SU-DHL-6 (cell line): ENCODE measurements at regions not wholly inside any gene's neighbourhood (a gene's known extent, or its start where the extent isn't known, plus 50 kb on each side); places are given as distances from the start of the nearest gene placed in this dataset.
"Not testable (repeated sequence)": the region's sequence is repeated elsewhere in the genome, so short reads cannot be mapped to it uniquely, and the experiment has no call there.

Experiments used
- H2AFZ ChIP-seq: fragments of 200-600 bp; sonication (generic); 2 replicates; pipeline ENCODE4 v1.6.1; 2014; ENCODE audit warnings: low read depth, mild to moderate bottlenecking, moderate library complexity, mixed read lengths, antibody characterized with exemption, low read length; ENCODE audit not compliant: severe bottlenecking
- H3F3A ChIP-seq: fragments of 200-600 bp; shearing (Covaris generic); 2 replicates; pipeline ENCODE4 v1.6.0; 2016; ENCODE audit warnings: antibody characterized with exemption, mild to moderate bottlenecking; ENCODE audit not compliant: insufficient read depth
- H3K27ac ChIP-seq: fragments of 200-600 bp; sonication (generic); 2 replicates; pipeline ENCODE4 v1.5.1; 2016; ENCODE audit warnings: low read depth, mild to moderate bottlenecking, low read length, moderate library complexity, mixed read lengths
- H3K27me3 ChIP-seq: fragments of 200-600 bp; sonication (generic), shearing (Covaris generic); 2 replicates; pipeline ENCODE4 v1.6.0; 2014; ENCODE audit warnings: mild to moderate bottlenecking, low read length
- H3K36me3 ChIP-seq: fragments of 200-600 bp; sonication (generic); 2 replicates; pipeline ENCODE4 v1.6.1; 2014; ENCODE audit warnings: mild to moderate bottlenecking, low read length, mixed read lengths
- H3K4me2 ChIP-seq: fragments of 300-600, 200-600 bp; shearing (Covaris generic), sonication (generic); 2 replicates; pipeline ENCODE4 v1.6.0; 2014; ENCODE audit warnings: low read length, low read depth, mild to moderate bottlenecking; ENCODE audit not compliant: poor library complexity, severe bottlenecking
- H3K4me3 ChIP-seq: fragments of 200-600 bp; sonication (generic); 2 replicates; pipeline ENCODE4 v1.5.1; 2014; ENCODE audit warnings: antibody characterized with exemption, low read length, mild to moderate bottlenecking, mixed read lengths; ENCODE audit not compliant: insufficient read depth, poor library complexity, severe bottlenecking
- H3K79me2 ChIP-seq: fragments of 200-600 bp; sonication (generic); 2 replicates; pipeline ENCODE4 v1.6.1; 2014; ENCODE audit warnings: mild to moderate bottlenecking, low read length, moderate library complexity; ENCODE audit not compliant: insufficient read depth
- H3K9ac ChIP-seq: fragments of 200-600 bp; sonication (generic); 2 replicates; pipeline ENCODE4 v1.7.0; 2014; ENCODE audit warnings: mild to moderate bottlenecking, low read length
- H3K9me2 ChIP-seq: fragments of 200-600 bp; sonication (generic); replicated peaks from 2 replicates; pipeline ENCODE4 v1.6.1; 2014; ENCODE audit warnings: low read length; ENCODE audit not compliant: insufficient read depth
- H3K9me3 ChIP-seq: fragments of 200-600 bp; sonication (generic); 2 replicates; pipeline ENCODE4 v1.6.1; 2014; ENCODE audit warnings: low read length, mixed read lengths; ENCODE audit not compliant: insufficient read depth
- H4K20me1 ChIP-seq: fragments of 200-600 bp; sonication (generic); 2 replicates; pipeline ENCODE4 v1.6.1; 2014; ENCODE audit warnings: low read depth, mild to moderate bottlenecking, antibody characterized with exemption, low read length, moderate library complexity, mixed read lengths
- CTCF ChIP-seq: fragments of 200-600 bp; sonication (generic); IDR thresholded peaks from one replicate; pipeline ENCODE4 v1.5.1; 2017; ENCODE audit warnings: antibody characterized with exemption, mild to moderate bottlenecking, low read length, moderate library complexity; ENCODE audit not compliant: insufficient read depth, poor library complexity, severe bottlenecking
- EZH2phosphoT487 ChIP-seq: fragments of 200-600 bp; sonication (generic), shearing (Covaris generic); conservative IDR thresholded peaks from 2 replicates; pipeline ENCODE4 v1.6.1; 2018; ENCODE audit warnings: mild to moderate bottlenecking, antibody characterized with exemption, low read length, moderate library complexity, mixed read lengths

- no peaks in the 10 kb centered on the region for H3K9me3 ChIP-seq
- TF ChIP-seq CTCF (no peak), EZH2phosphoT487 (no peak)
- H3K9me2 ChIP-seq = no peaks in the 10 kb centered on the region
- no peak overlapping the region for H3K9ac ChIP-seq
- no peaks in the 10 kb centered on the region for H4K20me1 ChIP-seq
- no peaks in the 10 kb centered on the region for H3K27me3 ChIP-seq
- H3K4me3 ChIP-seq = no peak overlapping the region
- no peak overlapping the region for H2AFZ ChIP-seq
- no peak overlapping the region for H3K4me2 ChIP-seq
- H3F3A ChIP-seq = no peaks in the 10 kb centered on the region
- H3K36me3 ChIP-seq = no peaks in the 10 kb centered on the region
- no peaks in the 10 kb centered on the region for H3K79me2 ChIP-seq
- H3K27ac ChIP-seq = no peak overlapping the region
Measured at GRCh38 chr7:155237730-155238129, 59.9 kb upstream of the INSIG1 start.

GRCh38 chr7:155239431-155240087 is 58.1 kb upstream of the INSIG1 start:
- not testable (repeated sequence) for H3K9me3 ChIP-seq, H3K9me2 ChIP-seq, H3K9ac ChIP-seq, H3K27me3 ChIP-seq, H3K36me3 ChIP-seq, H3K79me2 ChIP-seq, H3K4me3 ChIP-seq, H2AFZ ChIP-seq, H3K27ac ChIP-seq, H3K4me2 ChIP-seq, H4K20me1 ChIP-seq, H3F3A ChIP-seq

- Histone ChIP-seq H3K9me3 (no peaks in the 10 kb centered on the region), H3K4me3 (no peak overlapping the region), H4K20me1 (no peaks in the 10 kb centered on the region), H3K27ac (no peak overlapping the region), H2AFZ (no peak overlapping the region), H3K9ac (no peak overlapping the region), H3K9me2 (no peaks in the 10 kb centered on the region), H3F3A (no peaks in the 10 kb centered on the region), H3K36me3 (no peaks in the 10 kb centered on the region), H3K27me3 (no peaks in the 10 kb centered on the region), H3K4me2 (no peak overlapping the region), H3K79me2 (no peaks in the 10 kb centered on the region)
- TF ChIP-seq EZH2phosphoT487 (no peak), CTCF (no peak)
Measured at GRCh38 chr7:155244675-155245074, 53.0 kb upstream of the INSIG1 start.

GRCh38 chr7:155247479-155248365 is 50.0 kb upstream of the INSIG1 start:
- H3K9me3 ChIP-seq = no peaks in the 10 kb centered on the region
- TF ChIP-seq EZH2phosphoT487 (no peak), CTCF (no peak)
- no peaks in the 10 kb centered on the region for H3F3A ChIP-seq
- no peaks in the 10 kb centered on the region for H3K36me3 ChIP-seq
- H3K27me3 ChIP-seq = no peaks in the 10 kb centered on the region
- no peak overlapping the region for H3K27ac ChIP-seq
- no peaks in the 10 kb centered on the region for H3K79me2 ChIP-seq
- H3K9ac ChIP-seq = no peak overlapping the region
- no peaks in the 10 kb centered on the region for H3K9me2 ChIP-seq
- H3K4me2 ChIP-seq = no peak overlapping the region
- no peaks in the 10 kb centered on the region for H4K20me1 ChIP-seq
- H2AFZ ChIP-seq = no peak overlapping the region
- no peak overlapping the region for H3K4me3 ChIP-seq
